ENCODE measurements at regions not wholly inside any gene's neighbourhood (a gene's known extent, or its start where the extent isn't known, plus 50 kb on each side); places are given as distances from the start of the nearest gene placed in this dataset.

- no peak overlapping the region for H3K9ac ChIP-seq (ENCODE audit: insufficient read depth, low read length)
- no peaks in the 10 kb centered on the region for H3K36me3 ChIP-seq (ENCODE audit: control insufficient read depth, insufficient read depth, low read length)
- no peak overlapping the region for H3K4me2 ChIP-seq (ENCODE audit: extremely low read depth, insufficient read depth, low read length)
- no peaks in the 10 kb centered on the region for H3K27me3 ChIP-seq (ENCODE audit: control insufficient read depth, insufficient read depth, low read length)
- H3K9me3 ChIP-seq (ENCODE audit: control insufficient read depth, insufficient read depth, low read depth, low read length), result no peaks in the 10 kb centered on the region
- no peak overlapping the region for H3K4me3 ChIP-seq (replicated peaks in 1 of 4; ENCODE audit: control extremely low read depth in 1 of 4, insufficient read depth in 1 of 4, low read depth in 3 of 4, low read length in 4 of 4)
- DNase-seq (ENCODE audit: low read depth in 2 of 2), result no peak
- H3K4me1 ChIP-seq (ENCODE audit: control insufficient read depth, extremely low read depth, insufficient read depth, low read length), result no peaks in the 10 kb centered on the region
- H2AFZ ChIP-seq (ENCODE audit: low read length), result no peak overlapping the region
- H4K20me1 ChIP-seq (ENCODE audit: control insufficient read depth, extremely low read depth, insufficient read depth, low read length), result no peaks in the 10 kb centered on the region
- H3K79me2 ChIP-seq (ENCODE audit: control insufficient read depth, insufficient read depth, low read length), result no peaks in the 10 kb centered on the region
- TF ChIP-seq CTCF (conservative IDR thresholded peaks at IDR 0.05 in 1 of 2, IDR thresholded peaks at IDR 0.05 in 1 of 2; ENCODE audit: low read depth in 1 of 2, low read length in 2 of 2) (no peak), EZH2 (IDR thresholded peaks at IDR 0.05; ENCODE audit: low read length, missing control alignments) (no peak)
- no peak overlapping the region for H3K27ac ChIP-seq (ENCODE audit: insufficient read depth, low read length)
Measured at GRCh38 chr5:15300141-15300540, 199.8 kb upstream of the FBXL7 start.

- H3K79me2 ChIP-seq (ENCODE audit: control insufficient read depth, insufficient read depth, low read length), result no peaks in the 10 kb centered on the region
- H3K27ac ChIP-seq (ENCODE audit: insufficient read depth, low read length), result no peak overlapping the region
- peaks cover 4% of the 10 kb centered on the region for H3K4me1 ChIP-seq (ENCODE audit: control insufficient read depth, extremely low read depth, insufficient read depth, low read length)
- no peaks in the 10 kb centered on the region for H3K27me3 ChIP-seq (ENCODE audit: control insufficient read depth, insufficient read depth, low read length)
- no peaks in the 10 kb centered on the region for H3K9me3 ChIP-seq (ENCODE audit: control insufficient read depth, insufficient read depth, low read depth, low read length)
- no peak overlapping the region for H2AFZ ChIP-seq (ENCODE audit: low read length)
- H4K20me1 ChIP-seq (ENCODE audit: control insufficient read depth, extremely low read depth, insufficient read depth, low read length), result no peaks in the 10 kb centered on the region
- H3K9ac ChIP-seq (ENCODE audit: insufficient read depth, low read length), result no peak overlapping the region
- no peak overlapping the region for H3K4me3 ChIP-seq (replicated peaks in 1 of 4; ENCODE audit: control extremely low read depth in 1 of 4, insufficient read depth in 1 of 4, low read depth in 3 of 4, low read length in 4 of 4)
- H3K4me2 ChIP-seq (ENCODE audit: extremely low read depth, insufficient read depth, low read length), result no peak overlapping the region
- no peak for DNase-seq (ENCODE audit: low read depth in 2 of 2)
- TF ChIP-seq EZH2 (IDR thresholded peaks at IDR 0.05; ENCODE audit: low read length, missing control alignments), result no peak
- no peak for TF ChIP-seq CTCF (conservative IDR thresholded peaks at IDR 0.05 in 1 of 2, IDR thresholded peaks at IDR 0.05 in 1 of 2; ENCODE audit: low read depth in 1 of 2, low read length in 2 of 2)
- H3K36me3 ChIP-seq (ENCODE audit: control insufficient read depth, insufficient read depth, low read length), result no peaks in the 10 kb centered on the region
Measured at GRCh38 chr5:15290953-15291352, 209.0 kb upstream of the FBXL7 start.

GRCh38 chr5:15286650-15287049 is 213.3 kb upstream of the FBXL7 start:
- no peaks in the 10 kb centered on the region for H4K20me1 ChIP-seq (ENCODE audit: control insufficient read depth, extremely low read depth, insufficient read depth, low read length)
- TF ChIP-seq CTCF (conservative IDR thresholded peaks at IDR 0.05 in 1 of 2, IDR thresholded peaks at IDR 0.05 in 1 of 2; ENCODE audit: low read depth in 1 of 2, low read length in 2 of 2) (no peak), EZH2 (IDR thresholded peaks at IDR 0.05; ENCODE audit: low read length, missing control alignments) (no peak)
- H3K79me2 ChIP-seq (ENCODE audit: control insufficient read depth, insufficient read depth, low read length), result no peaks in the 10 kb centered on the region
- no peak overlapping the region for H3K9ac ChIP-seq (ENCODE audit: insufficient read depth, low read length)
- no peaks in the 10 kb centered on the region for H3K27me3 ChIP-seq (ENCODE audit: control insufficient read depth, insufficient read depth, low read length)
- no peaks in the 10 kb centered on the region for H3K36me3 ChIP-seq (ENCODE audit: control insufficient read depth, insufficient read depth, low read length)
- H3K9me3 ChIP-seq (ENCODE audit: control insufficient read depth, insufficient read depth, low read depth, low read length), result no peaks in the 10 kb centered on the region
- H3K4me2 ChIP-seq (ENCODE audit: extremely low read depth, insufficient read depth, low read length), result no peak overlapping the region
- DNase-seq (ENCODE audit: low read depth in 2 of 2), result no peak
- H3K4me3 ChIP-seq (replicated peaks in 1 of 4; ENCODE audit: control extremely low read depth in 1 of 4, insufficient read depth in 1 of 4, low read depth in 3 of 4, low read length in 4 of 4), result no peak overlapping the region
- no peak overlapping the region for H2AFZ ChIP-seq (ENCODE audit: low read length)
- H3K27ac ChIP-seq (ENCODE audit: insufficient read depth, low read length), result no peak overlapping the region
- peaks cover 10% of the 10 kb centered on the region for H3K4me1 ChIP-seq (ENCODE audit: control insufficient read depth, extremely low read depth, insufficient read depth, low read length)
